IMR-90 (cell line): ENCODE measurements at regions not wholly inside any gene's neighbourhood (a gene's known extent, or its start where the extent isn't known, plus 50 kb on each side); places are given as distances from the start of the nearest gene placed in this dataset.

Experiments used
- ATAC-seq: fragments of 200-7000 bp; cut with Tn5 transposase; 2 replicates; pipeline ENCODE4 v1.9.1; 2020; ENCODE audit warnings: low read depth, mild to moderate bottlenecking, moderate library complexity
- BruUV-seq: library from RNA; stranded (reverse); fragments of 400-500 nt; replicated peaks from 2 replicates; lab custom pipeline; 2021; lab: Mats Ljungman, UMichigan
- CTCF ChIA-PET: fragments of 300-600 bp; formaldehyde crosslinking; extraction: SDS; loops from one replicate; lab custom pipeline; 2021; ENCODE audit warnings: antibody characterized with exemption; lab: Yijun Ruan, JAX
- POLR2A ChIA-PET: fragments of 300-600 bp; sonication (Branson Sonifier 250); formaldehyde crosslinking; loops from one replicate; lab custom pipeline; 2022; ENCODE audit warnings: antibody characterized with exemption; ENCODE audit not compliant: unreplicated experiment; lab: Charles Lee
- DNase-seq: peaks from one replicate; pipeline ENCODE4 v3.0.0; 2013
- H2AFZ ChIP-seq: replicated peaks from 2 replicates; pipeline ENCODE3; 2013; ENCODE audit warnings: low read length, mild to moderate bottlenecking; ENCODE audit not compliant: poor library complexity
- H2AK5ac ChIP-seq: 2 replicates; pipeline ENCODE4 v1.6.1; 2013; ENCODE audit warnings: low read depth, low read length, inconsistent platforms
- H2AK9ac ChIP-seq: replicated peaks from 2 replicates; pipeline ENCODE3; 2013; ENCODE audit warnings: mild to moderate bottlenecking, low read depth, low read length, moderate library complexity; ENCODE audit not compliant: poor library complexity
- H2BK120ac ChIP-seq: 2 replicates; pipeline ENCODE4 v1.6.1; 2013; ENCODE audit warnings: low read depth, low read length, inconsistent platforms
- H2BK15ac ChIP-seq: 3 replicates; pipeline ENCODE4 v1.6.1; 2013; ENCODE audit warnings: low read depth, low read length, inconsistent platforms
- H2BK20ac ChIP-seq: 2 replicates; pipeline ENCODE4 v1.6.1; 2013; ENCODE audit warnings: low read depth, mild to moderate bottlenecking, inconsistent platforms, low read length, moderate library complexity
- H2BK5ac ChIP-seq: 2 replicates; pipeline ENCODE4 v1.6.1; 2013; ENCODE audit warnings: mild to moderate bottlenecking, low read depth, low read length, inconsistent platforms; ENCODE audit not compliant: poor library complexity, severe bottlenecking
- H3K14ac ChIP-seq: replicated peaks from 2 replicates; pipeline ENCODE4 v1.6.1; 2013; ENCODE audit warnings: low read depth, low read length, inconsistent platforms
- H3K18ac ChIP-seq: 2 replicates; pipeline ENCODE4 v1.6.1; 2013; ENCODE audit warnings: low read depth, low read length, control low read depth
- H3K23ac ChIP-seq: 2 replicates; pipeline ENCODE4 v1.6.1; 2013; ENCODE audit warnings: low read depth, low read length, inconsistent platforms
- H3K27ac ChIP-seq: 2 replicates; pipeline ENCODE4 v1.5.1; 2013; ENCODE audit warnings: mild to moderate bottlenecking, control low read depth, low read length; ENCODE audit not compliant: insufficient read depth
- H3K27me3 ChIP-seq: 2 replicates; pipeline ENCODE4 v1.6.1; 2013; ENCODE audit warnings: low read length; ENCODE audit not compliant: control insufficient read depth, insufficient read depth
- H3K36me3 ChIP-seq: 2 replicates; pipeline ENCODE4 v1.6.1; 2013; ENCODE audit warnings: low read length, mixed read lengths; ENCODE audit not compliant: control insufficient read depth, insufficient read depth
- H3K4ac ChIP-seq: 2 replicates; pipeline ENCODE4 v1.6.1; 2013; ENCODE audit warnings: low read depth, low read length, inconsistent platforms
- H3K4me1 ChIP-seq: 2 replicates; pipeline ENCODE4 v1.6.1; 2013; ENCODE audit warnings: low read length, mixed read lengths; ENCODE audit not compliant: control insufficient read depth, insufficient read depth
- H3K4me2 ChIP-seq: 2 replicates; pipeline ENCODE4 v1.6.1; 2013; ENCODE audit warnings: low read depth, mild to moderate bottlenecking, control low read depth, low read length, moderate library complexity
- H3K4me3 ChIP-seq: 2 replicates; pipeline ENCODE4 v1.5.1; 2013; ENCODE audit warnings: low read depth, mild to moderate bottlenecking, control low read depth, low read length, moderate library complexity; ENCODE audit not compliant: insufficient read depth
- H3K56ac ChIP-seq: 2 replicates; pipeline ENCODE4 v1.6.1; 2013; ENCODE audit warnings: low read length, inconsistent platforms; ENCODE audit not compliant: insufficient read depth; ENCODE audit errors: extremely low read depth
- H3K79me1 ChIP-seq, 2 experiments: 2 replicates each; pipeline ENCODE4 v1.6.1; 2013; ENCODE audit warnings: low read length in 2 of 2, inconsistent platforms in 1 of 2, low read depth in 1 of 2
- H3K9ac ChIP-seq: 2 replicates; pipeline ENCODE4 v1.6.1; 2013; ENCODE audit warnings: low read depth, low read length, control low read depth
- H3K9me1 ChIP-seq: 2 replicates; pipeline ENCODE4 v1.6.1; 2013; ENCODE audit warnings: low read length, inconsistent platforms; ENCODE audit not compliant: insufficient read depth
- H3K9me3 ChIP-seq: 2 replicates; pipeline ENCODE4 v1.6.1; 2013; ENCODE audit warnings: low read length; ENCODE audit not compliant: control insufficient read depth, insufficient read depth
- H4K20me1 ChIP-seq: 2 replicates; pipeline ENCODE4 v1.6.1; 2013; ENCODE audit warnings: low read length, inconsistent platforms; ENCODE audit not compliant: insufficient read depth
- H4K5ac ChIP-seq: 2 replicates; pipeline ENCODE4 v1.6.1; 2013; ENCODE audit warnings: mild to moderate bottlenecking, low read depth, low read length, control low read depth
- H4K8ac ChIP-seq, 2 experiments: 2 replicates each; pipeline ENCODE4 v1.6.1; 2013; ENCODE audit warnings: low read depth in 2 of 2, low read length in 2 of 2, control low read depth in 1 of 2, inconsistent platforms in 1 of 2
- H4K91ac ChIP-seq: 2 replicates; pipeline ENCODE4 v1.6.1; 2013; ENCODE audit warnings: low read depth, low read length, inconsistent platforms; ENCODE audit not compliant: insufficient read depth
- CHD1 ChIP-seq: IDR thresholded peaks from 2 replicates; pipeline ENCODE4 v1.6.1; 2012; ENCODE audit warnings: low read depth, low read length, improper control_type of control experiment
- WGBS, 2 experiments: methylation state at CpG; one replicate each; pipeline versions ENCODE4 v1.1.5 to v1.1.7; 2013; ENCODE audit warnings: missing lambda C conversion rate in 2 of 2; ENCODE audit not compliant: insufficient read length in 1 of 2; ENCODE audit errors: extremely low coverage in 2 of 2; 5-methylcytosine and 5-hydroxymethylcytosine counted together
- dilution Hi-C: fragments of 300-500 bp; cut with HindIII; formaldehyde crosslinking; loops from one replicate; pipeline ENCODE4 v1.14.3; 2018; ENCODE audit warnings: low sequenced_read_pairs; ENCODE audit not compliant: unreplicated experiment
- in situ Hi-C: fragments of 300-500 bp; cut with MboI; formaldehyde crosslinking; loops from 3 replicates; pipeline ENCODE4 v1.14.3; 2019; ENCODE audit warnings: low sequenced_read_pairs, inconsistent platforms, mixed read lengths
- intact Hi-C: fragments of 100-400 bp; cut with micrococcal nuclease; formaldehyde crosslinking; loops from 2 replicates; pipeline ENCODE4 v1.10.0; 2022
- TF ChIP-seq, protein P1 (sequence below): fragments of 150-350 bp; IDR thresholded peaks from 2 replicates; pipeline ENCODE4 v1.6.1; 2016; ENCODE audit warnings: low read depth, mild to moderate bottlenecking, low read length, moderate library complexity, borderline replicate concordance

DNA sequence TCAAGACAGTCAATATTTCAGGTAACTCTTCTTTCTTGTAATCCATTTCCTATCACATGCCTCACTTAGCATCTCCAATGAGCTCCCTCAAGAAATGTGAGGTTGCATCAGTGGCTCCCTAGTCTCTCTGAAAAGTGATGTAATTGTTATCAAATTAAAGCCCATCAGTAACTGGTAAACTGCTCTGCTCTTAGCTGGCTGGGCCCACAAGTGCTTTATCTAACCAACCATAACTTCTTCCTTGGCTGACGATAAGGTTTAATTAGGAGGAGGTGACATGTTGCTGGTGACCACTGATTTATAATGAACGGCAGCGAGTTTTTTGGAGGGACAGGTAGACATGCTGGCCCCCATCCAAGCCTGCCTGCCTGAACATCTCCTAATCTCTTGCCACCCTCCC lies 79.6 kb downstream of the RTP4 start:
- POLR2A ChIA-PET, result no interaction called here

More for the DNA sequence above, 79.6 kb downstream of the RTP4 start:
- H3K14ac ChIP-seq, result no peak overlapping the region
- intact Hi-C loops, result no loop called here
- no TSS peak for BruUV-seq
- DNase-seq (no peak), ATAC-seq (no peak)
- no peak overlapping the region for H4K5ac ChIP-seq
- H3K23ac ChIP-seq, result no peak overlapping the region
- H2AK9ac ChIP-seq, result no peak overlapping the region
- H3K18ac ChIP-seq, result no peak overlapping the region
- H4K8ac ChIP-seq, result no peak overlapping the region
- CTCF ChIA-PET, result interaction anchor here (1.0 kb wide), 1 partner anchor 11 kb away, joined by 3 read pairs; no protein-coding TSS in a partner anchor
- H3K4me2 ChIP-seq, result no peak overlapping the region
- H3K56ac ChIP-seq, result no peak overlapping the region
- H2BK20ac ChIP-seq, result no peak overlapping the region
- H3K79me1 ChIP-seq, result no peaks in the 10 kb centered on the region
- no peaks in the 10 kb centered on the region for H3K4me1 ChIP-seq
- H3K36me3 ChIP-seq, result no peaks in the 10 kb centered on the region
- dilution Hi-C loops, result no loop called here
- H3K9ac ChIP-seq, result no peak overlapping the region
- WGBS, 2 experiments, result no CpG with 5 or more reads among the region's 3 CpGs
- H4K20me1 ChIP-seq, result no peaks in the 10 kb centered on the region
- no peak overlapping the region for H2AK5ac ChIP-seq
- no peaks in the 10 kb centered on the region for H3K9me3 ChIP-seq
- no peak overlapping the region for H2BK120ac ChIP-seq
- H4K91ac ChIP-seq, result no peak overlapping the region
- no peak overlapping the region for H2AFZ ChIP-seq
- in situ Hi-C loops, result no loop called here
- H3K27me3 ChIP-seq, result peaks cover 1% of the 10 kb centered on the region; the same call in 1 of the 2 replicates
- H2BK15ac ChIP-seq, result no peak overlapping the region
- TF ChIP-seq CHD1, result no peak
- TF ChIP-seq, protein P1, sequence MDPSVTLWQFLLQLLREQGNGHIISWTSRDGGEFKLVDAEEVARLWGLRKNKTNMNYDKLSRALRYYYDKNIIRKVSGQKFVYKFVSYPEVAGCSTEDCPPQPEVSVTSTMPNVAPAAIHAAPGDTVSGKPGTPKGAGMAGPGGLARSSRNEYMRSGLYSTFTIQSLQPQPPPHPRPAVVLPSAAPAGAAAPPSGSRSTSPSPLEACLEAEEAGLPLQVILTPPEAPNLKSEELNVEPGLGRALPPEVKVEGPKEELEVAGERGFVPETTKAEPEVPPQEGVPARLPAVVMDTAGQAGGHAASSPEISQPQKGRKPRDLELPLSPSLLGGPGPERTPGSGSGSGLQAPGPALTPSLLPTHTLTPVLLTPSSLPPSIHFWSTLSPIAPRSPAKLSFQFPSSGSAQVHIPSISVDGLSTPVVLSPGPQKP, result no peak
- H3K4ac ChIP-seq, result no peak overlapping the region
- H2BK5ac ChIP-seq, result no peak overlapping the region
- no peaks in the 10 kb centered on the region for H3K9me1 ChIP-seq
- H3K4me3 ChIP-seq, result no peak overlapping the region
- no peak overlapping the region for H3K27ac ChIP-seq
